ENCODE measurements at regions not wholly inside any gene's neighbourhood (a gene's known extent, or its start where the extent isn't known, plus 50 kb on each side); places are given as distances from the start of the nearest gene placed in this dataset.

GRCh38 chr2:195600778-195601177, 56.2 kb upstream of the SLC39A10 start:
- TF ChIP-seq CTCF (IDR thresholded peaks at IDR 0.05) (no peak), POLR2AphosphoS5 (IDR thresholded peaks at IDR 0.05) (no peak)

Measured in breast epithelium (tissue), 3 donors.